Stimulated activated CD8-positive, alpha-beta memory T cell treated with anti-CD3 and anti-CD28 coated beads, Interleukin-7, amount 100 ng/mL, for 24 hours (primary cell): ENCODE measurements at regions not wholly inside any gene's neighbourhood (a gene's known extent, or its start where the extent isn't known, plus 50 kb on each side); places are given as distances from the start of the nearest gene placed in this dataset.

Experiments used
- DNase-seq: peaks from one replicate; pipeline ENCODE4 v3.0.0-alpha.2; 2020; ENCODE audit warnings: low read depth

GRCh38 chr4:178395798-178396197 lies 953.6 kb upstream of the AGA start:
- DNase-seq: no peak

- no peak for DNase-seq
Observed at GRCh38 chr4:178412455-178412854, 970.2 kb upstream of the AGA start.

GRCh38 chr4:178414042-178414441 lies 971.8 kb upstream of the AGA start:
- DNase-seq: no peak

GRCh38 chr4:178414881-178415446 lies 972.7 kb upstream of the AGA start:
- no peak for DNase-seq

GRCh38 chr4:178415925-178416324 lies 973.7 kb upstream of the AGA start:
- DNase-seq: no peak

GRCh38 chr4:178423366-178423765 lies 981.1 kb upstream of the AGA start:
- no peak for DNase-seq

GRCh38 chr4:178426871-178427270 lies 984.6 kb upstream of the AGA start:
- DNase-seq: no peak

GRCh38 chr4:178427663-178428062 lies 985.4 kb upstream of the AGA start:
- DNase-seq: no peak

GRCh38 chr4:178448372-178449035 lies 1006.3 kb upstream of the AGA start:
- no peak for DNase-seq

GRCh38 chr4:178450614-178451013 lies 1008.4 kb upstream of the AGA start:
- no peak for DNase-seq

- DNase-seq: no peak
Observed at GRCh38 chr4:178453057-178453456, 1010.8 kb upstream of the AGA start.

- DNase-seq: no peak
Observed at GRCh38 chr4:178457286-178457685, 1015.0 kb upstream of the AGA start.

- no peak for DNase-seq
Observed at GRCh38 chr4:178462710-178463109, 1020.5 kb upstream of the AGA start.

- no peak for DNase-seq
Observed at GRCh38 chr4:178463747-178464146, 1021.5 kb upstream of the AGA start.

GRCh38 chr4:178470996-178471784 lies 1029.0 kb upstream of the AGA start:
- no peak for DNase-seq

GRCh38 chr4:178471994-178472393 lies 1029.8 kb upstream of the AGA start:
- no peak for DNase-seq

- no peak for DNase-seq
Observed at GRCh38 chr4:178480105-178480504, 1037.9 kb upstream of the AGA start.

- DNase-seq: no peak
Observed at GRCh38 chr4:178480881-178481280, 1038.6 kb upstream of the AGA start.

- DNase-seq: no peak
Observed at GRCh38 chr4:178481564-178481963, 1039.3 kb upstream of the AGA start.

GRCh38 chr4:178523038-178523437 lies 1080.8 kb upstream of the AGA start:
- no peak for DNase-seq

GRCh38 chr4:178535939-178536579 lies 1093.8 kb upstream of the AGA start:
- DNase-seq: no peak

- no peak for DNase-seq
Observed at GRCh38 chr4:178553201-178553600, 1111.0 kb upstream of the AGA start.

GRCh38 chr4:178554352-178554751 lies 1112.1 kb upstream of the AGA start:
- no peak for DNase-seq
